Tongue (tissue), 1 donor: ENCODE measurements at regions not wholly inside any gene's neighbourhood (a gene's known extent, or its start where the extent isn't known, plus 50 kb on each side); places are given as distances from the start of the nearest gene placed in this dataset.
A peak's percentile ranks its signal among the peaks of the same experiment; 100 is the strongest.
"Not testable (repeated sequence)": the region's sequence is repeated elsewhere in the genome, so short reads cannot be mapped to it uniquely, and the experiment has no call there.

ENCODE experiments used
- DNase-seq: peaks from one replicate; pipeline ENCODE4 v3.0.0-alpha.2; 2015

DNA sequence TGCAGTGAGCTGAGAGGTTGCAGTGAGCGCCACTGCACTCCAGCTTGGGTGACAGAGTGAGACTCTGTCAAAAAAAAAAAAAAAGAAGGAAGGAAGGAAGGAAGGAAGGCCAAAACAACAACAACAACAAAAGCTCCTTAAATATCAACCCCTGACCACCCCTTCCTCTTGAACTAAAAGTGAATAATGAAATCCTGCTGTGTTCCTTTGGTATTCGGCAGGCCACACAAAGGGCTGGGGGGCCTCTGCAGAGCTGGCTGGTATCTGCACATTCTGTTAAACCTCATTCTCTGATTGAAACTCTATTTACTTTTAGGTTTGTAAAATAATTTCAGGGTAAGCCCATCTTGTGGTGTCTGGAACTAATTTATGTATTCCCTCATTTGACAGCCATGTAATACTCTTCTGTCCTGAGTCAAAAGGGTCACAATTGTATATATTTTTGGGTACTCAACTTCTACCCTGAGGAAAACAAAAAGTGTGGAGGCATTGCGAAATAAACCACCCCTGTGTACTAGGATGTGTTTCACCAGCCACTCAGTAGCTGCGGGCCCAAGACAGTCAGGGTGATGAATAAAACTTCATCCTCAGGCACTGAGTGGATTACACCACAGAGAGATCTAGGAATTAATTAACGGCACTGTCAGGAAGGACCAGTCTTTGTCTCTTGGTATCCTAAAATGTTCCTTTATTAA is 446.4 kb upstream of the PFKP start:
- no peak for DNase-seq

DNA sequence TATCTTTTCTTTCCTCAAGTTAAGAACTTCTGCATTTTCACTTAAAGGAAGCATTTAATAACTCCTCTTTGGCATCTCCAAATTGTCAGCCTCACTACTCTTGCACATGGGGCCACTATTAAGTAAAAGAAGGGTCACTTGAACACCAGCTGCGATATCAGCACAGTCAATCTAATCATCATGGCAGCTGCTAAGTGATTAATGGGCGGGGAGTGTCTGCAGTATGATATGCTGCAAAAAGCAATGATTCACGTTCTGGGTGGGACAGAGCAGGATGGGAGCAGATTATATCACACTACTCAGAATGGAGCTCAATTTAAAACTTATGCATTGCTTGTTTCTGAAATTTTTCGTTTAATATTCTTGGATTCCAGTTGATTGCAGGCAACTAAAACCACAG is 447.4 kb upstream of the PFKP start:
- peak; percentile 13 for DNase-seq

DNA sequence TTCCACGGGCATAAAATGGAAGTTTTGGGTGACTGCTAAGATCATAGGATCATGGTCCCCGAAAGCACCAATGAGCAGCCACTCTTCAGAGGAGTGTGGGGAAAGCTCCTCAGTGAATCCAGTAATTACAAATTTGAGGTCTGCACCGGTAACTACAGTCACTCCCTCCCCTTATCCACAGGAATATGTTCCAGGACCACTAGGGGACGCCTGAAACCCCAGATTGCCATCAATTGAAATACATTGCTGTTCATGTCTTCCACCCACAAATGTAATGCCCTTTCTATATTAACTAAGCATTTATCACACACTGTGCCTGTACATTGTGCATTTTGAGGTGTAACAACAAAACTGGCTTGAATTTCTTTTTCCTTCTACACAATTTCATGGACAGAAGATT is 447.9 kb upstream of the PFKP start:
- DNase-seq = peak; percentile 61

DNA sequence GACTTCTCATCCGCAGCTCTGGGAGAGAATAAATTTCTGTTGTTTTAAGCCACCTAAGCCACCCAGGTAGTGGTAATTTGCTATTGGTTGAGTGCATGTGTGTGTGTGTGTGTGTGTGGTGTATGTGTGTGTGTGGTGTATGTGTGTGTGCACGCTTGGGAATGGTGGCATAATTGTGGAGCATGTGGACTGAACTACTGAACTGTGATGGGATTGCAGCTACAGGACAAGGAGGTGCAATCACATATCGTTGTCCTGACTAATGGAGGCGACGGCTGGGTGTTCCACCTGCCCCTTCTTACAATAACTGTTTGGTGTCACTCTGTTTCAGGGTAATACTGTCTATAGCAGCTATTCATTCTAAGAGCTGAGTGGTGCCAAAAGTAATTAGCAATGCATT is 448.7 kb upstream of the PFKP start:
- DNase-seq = peak; percentile 6

DNA sequence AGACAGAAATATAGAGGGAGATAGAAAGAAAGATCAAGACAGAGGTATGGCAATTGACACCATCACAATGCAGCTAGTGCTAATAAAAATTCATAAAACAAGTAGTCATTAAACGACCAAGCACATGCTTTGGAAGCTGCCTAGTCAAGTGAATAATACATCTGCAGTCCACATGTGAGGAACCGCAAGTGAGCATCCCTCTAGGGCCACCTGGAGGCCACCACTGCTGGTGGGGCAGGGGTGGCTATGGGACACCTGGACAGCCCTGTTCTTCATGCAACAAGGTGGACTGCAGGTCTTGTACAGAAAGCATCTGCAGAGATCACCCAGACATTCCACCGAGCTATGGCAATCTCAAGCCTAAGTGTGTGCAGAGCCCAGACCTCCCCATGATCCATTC is 451.1 kb upstream of the PFKP start:
- DNase-seq = no peak

DNA sequence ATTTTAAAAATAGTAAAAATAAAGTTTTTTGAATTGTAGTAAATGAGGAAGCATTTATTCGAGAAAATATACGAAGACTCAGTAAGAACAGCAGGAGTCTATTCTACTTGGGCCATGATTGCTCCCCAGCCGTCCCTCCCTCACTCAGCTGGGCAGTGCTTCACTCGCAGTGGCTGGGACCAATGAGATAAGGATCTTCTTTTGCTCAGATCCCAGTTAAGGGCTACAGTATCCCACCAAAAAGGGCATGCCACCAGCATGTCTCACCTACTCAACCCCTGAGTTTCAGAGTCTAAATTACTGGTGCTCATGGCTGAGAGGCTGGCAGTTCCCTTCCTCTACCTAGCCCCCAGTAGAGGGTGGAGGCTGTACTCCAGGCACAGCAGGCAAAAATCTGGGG is 455.7 kb upstream of the PFKP start:
- DNase-seq = no peak

DNA sequence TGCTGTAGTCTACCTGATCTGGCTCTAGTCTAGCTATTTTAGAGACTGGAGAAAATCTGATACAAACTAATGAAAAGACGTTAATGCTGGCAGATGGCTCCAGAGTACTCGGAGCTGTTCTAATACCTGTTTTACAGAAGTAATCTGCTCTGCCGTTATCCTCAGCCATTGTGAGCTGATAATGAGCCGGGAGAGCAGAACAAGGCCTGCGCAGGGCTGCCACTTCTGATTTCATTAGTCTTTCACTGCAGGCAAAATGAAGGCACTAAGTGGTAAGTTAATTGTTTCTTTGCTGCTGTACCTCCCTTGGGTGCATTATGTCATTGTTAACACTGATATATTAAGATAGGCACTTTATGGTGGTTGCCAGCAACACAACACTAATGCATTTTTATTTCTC is 456.4 kb upstream of the PFKP start:
- peak; percentile 9 for DNase-seq

DNA sequence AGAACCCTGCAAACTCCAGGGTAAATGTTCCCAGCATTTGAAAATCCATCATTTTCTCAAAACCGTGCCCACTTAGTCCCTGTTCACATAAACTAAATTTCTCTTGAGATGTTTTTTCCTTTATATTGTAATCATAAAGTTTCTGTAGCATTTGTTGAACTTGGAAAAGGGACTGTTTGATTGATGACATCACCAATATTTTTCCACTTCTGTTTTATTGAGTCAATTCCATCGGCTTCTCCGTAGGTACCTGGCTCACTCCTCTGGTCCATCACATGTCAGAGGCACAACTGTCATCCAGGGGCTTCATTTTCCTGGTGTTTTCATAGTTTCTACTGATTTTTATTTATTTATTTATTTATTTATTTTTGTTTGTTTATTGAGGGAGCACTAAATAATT is 462.5 kb upstream of the PFKP start:
- DNase-seq = no peak

DNA sequence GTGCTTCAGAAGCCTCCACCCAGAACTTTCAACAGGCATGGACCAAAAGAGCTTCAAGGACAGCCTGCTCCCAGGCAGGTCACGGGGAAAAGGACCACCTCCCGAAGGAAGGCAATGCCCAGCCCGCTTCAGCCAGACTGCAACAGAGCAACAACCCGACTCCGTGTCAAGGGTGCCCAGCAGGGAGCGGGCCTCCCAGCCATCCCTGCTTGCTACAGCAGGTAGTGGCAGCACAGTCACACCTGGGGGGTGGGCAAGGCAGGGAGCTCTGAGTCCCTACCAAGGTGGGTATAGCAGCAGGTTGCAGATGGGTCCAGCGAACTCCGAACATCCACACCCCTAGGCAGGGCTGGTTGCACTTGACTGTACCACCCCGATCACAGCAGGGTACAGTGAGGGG is 467.8 kb upstream of the PFKP start:
- no peak for DNase-seq

DNA sequence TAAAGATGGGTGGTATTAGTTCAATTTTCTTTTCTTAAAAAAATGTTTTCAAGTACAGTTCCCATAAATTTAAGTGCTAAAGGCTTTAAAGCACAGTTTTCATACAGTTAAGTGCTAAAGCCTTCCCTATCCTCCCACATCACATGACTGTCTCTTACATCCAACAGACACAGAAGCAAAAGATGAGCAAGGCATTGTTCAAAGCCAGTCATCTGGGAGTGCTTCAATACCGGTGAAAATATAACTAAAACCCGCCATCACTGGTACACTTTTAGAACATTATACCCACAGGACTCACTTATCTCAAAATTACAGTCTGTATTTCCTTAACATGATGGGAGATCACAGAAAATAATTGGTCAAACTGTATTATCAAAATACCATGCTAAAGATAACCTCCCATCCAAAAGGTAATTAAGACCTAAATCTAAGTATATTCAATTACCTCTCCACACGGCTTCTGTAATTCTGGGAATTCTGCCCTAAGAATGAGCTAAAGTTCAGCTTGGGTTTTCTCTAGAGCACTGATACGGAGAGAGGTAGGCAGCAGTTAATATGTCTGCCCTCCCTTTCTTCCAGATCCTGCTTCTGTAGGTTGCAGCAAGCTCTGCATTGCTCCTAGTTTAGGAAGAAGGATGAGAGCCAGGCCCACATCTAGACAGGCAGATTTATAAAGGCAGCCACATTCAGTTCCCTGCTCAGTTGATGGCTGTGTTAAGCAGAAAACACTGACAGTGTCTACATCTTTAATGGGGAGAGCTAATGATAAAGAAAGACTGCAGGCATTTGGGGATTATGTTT is 474.8 kb upstream of the PFKP start:
- peak; percentile 6 for DNase-seq

DNA sequence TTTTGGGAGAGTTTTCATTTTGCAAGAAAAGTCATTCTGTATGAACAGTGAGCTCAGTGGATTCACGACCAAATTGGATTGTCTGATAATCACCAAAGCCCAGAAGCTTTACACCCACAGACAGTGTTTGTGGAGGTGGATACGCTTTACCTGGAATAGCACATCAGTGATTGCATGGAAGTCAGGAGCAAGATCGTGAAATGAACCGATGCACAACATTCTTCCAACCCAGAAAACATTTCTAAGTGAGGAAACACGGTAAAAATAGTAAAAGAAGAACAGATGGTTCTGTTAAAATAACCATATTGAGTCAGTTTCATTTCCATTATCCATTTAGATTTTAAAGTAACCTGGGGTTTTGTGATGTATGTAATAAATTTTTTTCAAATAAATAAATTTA is 478.2 kb upstream of the PFKP start:
- no peak for DNase-seq

DNA sequence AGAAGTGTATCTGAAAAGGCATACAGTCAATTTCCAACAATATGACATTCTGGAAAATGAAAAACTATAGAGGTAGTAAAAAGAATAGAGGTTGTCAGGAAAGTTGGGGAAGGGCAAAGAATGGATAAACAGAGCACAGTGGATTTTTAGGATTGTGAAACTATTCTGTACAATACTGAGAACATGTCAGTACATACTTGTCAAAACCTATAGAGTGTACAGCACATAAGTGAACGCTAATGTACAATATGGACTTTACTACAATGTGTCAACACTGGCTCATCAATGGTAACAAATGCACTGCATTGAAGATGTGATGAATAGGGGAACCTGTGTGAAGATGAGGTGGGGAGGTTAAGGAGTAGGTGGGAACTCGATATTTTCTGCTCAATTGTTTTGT is 483.0 kb upstream of the PFKP start:
- no peak for DNase-seq

DNA sequence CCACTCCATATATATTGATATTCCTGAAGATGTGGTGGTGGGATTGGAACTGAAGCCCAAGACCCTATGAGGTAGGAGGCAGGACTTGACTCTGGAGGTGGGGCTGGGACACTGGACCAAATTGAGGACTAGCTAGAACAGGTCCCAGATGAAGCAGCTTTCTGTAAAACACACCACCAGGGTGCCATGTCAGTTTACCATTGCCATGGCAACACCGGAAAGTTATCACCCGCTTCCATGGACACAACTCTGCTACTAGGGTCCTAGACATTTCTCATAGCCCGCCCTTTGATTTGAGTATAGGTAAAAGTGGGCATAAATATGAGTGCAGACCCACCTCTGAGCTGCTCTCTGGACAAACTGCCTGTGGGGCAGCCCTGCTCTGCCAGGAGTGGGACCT is 490.5 kb upstream of the PFKP start:
- no peak for DNase-seq

DNA sequence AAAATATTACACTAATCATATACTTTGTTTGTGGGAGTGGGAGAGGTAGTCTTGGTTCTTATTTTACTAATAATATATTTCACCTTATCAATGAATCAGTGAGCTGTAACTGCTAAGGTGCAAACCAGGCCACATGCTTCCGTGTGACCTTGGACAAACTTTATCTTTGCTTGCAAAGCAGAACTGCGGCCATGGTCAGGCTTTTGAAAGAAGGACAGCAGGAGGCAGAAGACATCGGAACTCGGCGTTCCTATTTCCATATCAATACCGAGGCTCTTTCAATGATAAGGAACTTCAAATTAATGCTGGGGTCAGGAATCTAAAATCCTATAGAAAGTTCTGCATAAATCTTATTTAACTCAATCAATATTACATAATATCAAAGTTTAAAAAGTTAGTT is 491.9 kb upstream of the PFKP start:
- DNase-seq = no peak

DNA sequence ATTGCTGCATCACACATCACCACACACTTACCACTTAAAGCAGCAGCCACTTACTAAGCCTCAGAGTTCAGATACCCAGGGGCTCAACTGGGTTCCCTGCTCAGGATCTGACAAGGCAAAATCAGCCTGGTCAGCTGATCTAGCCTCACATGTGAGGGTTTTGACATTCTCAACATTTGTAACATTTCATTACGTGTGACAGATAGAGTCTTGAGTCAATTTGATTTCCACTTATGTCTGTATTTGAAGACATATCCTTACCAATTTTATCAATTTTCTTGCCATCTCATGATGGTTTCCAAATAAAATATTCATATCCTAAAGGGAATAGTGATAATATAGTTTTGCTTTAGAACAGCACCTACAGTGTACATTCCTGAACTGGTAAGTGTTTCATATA is 494.7 kb upstream of the PFKP start:
- no peak for DNase-seq

DNA sequence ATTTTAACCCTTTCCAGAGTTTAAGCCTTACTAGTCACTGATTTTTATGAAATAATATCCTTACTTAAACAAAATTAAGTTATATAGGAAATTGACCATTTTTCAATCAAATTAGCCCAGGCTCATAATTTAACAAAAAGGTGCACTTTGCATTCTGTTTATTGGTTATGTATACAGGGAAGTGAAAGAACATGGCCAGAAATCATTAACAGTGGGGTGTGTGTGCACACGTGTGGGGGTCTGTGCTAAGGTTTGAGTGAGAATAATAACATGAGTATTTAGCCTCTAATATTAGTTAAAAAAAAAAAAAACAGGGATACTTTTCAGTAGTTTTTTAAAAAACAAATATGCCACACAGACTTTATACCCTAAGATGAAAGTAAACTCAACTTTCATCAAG is 510.5 kb upstream of the PFKP start:
- DNase-seq = no peak

DNA sequence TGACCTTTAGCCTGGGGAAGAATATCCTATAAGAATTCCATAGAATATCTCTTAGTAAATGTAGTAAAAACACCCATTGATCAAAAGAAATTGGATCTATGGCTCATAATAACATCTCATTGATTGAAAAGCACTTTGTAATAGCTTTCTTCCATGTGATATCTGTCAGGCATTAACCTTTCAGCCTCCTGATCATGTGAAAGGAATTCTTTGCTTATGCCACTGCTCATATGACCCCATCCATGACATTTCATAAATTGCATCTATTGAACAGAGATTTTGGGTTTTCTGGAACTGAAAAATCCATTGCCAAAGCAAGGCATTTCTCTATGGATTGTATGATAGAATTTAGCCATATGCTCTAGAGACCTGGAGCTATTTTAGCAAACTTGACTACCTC is 519.3 kb upstream of the PFKP start:
- no peak for DNase-seq

DNA sequence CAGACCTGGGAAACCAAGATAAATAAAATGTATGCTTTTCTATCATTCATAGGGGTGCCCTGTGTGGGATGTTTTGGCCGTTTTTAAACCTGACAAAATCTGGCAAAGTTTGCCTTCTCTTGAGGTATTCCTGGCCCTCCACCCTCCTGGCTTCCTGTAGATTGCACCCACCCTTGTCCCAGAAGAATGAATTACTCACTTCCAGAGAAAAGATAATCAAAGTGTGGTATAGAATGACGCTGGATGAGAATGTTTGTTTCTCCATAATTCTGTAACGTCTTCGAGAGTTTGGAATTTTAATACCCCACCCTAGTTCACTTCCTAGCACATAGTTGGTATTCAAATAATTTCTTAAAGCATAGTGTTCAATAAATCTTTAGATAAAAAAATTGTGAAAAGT is 519.7 kb upstream of the PFKP start:
- DNase-seq = no peak

DNA sequence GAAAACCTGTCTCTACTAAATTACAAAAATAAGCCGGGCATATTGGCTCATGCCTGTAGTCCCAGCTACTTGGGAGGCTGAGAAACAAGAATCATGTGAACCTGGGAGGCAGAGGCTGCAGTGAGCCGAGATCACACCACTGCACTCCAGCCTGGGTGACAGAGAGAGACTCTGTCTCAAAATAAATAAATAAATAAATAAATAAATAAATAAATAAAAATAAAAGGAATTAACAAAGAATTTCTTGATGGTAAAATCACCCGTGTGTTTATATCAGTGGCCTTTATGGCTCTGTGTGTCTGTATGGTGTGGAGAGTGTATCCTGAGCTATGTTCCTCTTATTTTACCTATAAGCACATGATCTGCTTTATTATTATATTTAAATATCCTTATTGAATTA is 520.5 kb upstream of the PFKP start:
- DNase-seq = not testable (repeated sequence)

DNA sequence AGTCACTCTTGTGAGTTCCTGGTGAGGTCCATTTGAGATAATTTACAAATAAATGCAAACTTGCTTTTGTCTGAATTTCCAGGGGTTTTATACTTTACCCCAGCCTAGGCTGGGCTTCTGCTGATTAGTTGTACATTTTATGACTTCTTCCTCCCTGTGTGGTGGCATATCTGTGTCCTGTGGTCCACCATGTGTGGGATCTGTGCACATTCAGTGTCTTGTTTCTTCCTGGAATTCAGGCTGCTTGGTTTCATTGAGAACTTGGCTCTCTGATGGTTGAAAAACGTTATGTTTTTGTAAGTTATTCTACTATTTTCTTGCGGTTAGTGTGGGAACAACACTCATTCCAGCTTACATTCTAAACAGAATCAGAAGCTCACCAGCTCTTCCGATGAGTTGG is 523.4 kb upstream of the PFKP start:
- DNase-seq = no peak

DNA sequence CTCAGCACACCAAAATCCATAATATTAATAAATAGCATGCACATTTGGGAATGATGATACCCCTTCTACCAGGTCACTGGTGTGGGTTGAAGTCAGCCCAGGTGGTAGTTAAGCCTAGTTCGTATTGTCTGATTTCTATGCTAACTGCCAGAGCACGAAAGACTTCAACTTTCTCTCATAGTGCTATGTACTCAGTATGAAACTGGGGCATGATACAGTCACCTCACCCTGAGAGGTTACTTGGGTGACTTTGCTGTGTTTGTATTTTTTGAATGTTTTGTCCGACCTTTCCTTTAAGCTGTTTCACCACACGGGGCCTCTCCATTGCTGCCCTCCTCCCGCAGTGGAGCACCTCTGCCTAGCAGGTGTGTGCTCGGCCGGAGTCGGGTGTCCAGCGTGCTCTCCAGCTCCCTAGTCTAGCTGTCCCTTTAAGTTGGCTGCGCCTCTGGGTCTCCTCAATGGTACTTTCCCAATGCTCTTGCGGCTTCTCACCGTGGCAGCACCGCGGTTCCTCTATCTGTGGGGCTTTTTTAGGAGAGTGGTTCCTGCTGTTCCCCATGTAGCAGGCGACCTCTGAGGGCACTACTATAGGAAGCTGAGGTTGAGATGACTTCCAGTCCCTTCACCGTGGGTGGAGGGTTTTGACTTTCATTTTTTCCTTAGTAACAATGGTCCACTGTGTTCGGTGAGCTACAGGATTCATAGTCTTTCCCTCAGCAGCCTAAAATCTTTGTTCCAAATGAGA is 524.0 kb upstream of the PFKP start:
- no peak for DNase-seq

DNA sequence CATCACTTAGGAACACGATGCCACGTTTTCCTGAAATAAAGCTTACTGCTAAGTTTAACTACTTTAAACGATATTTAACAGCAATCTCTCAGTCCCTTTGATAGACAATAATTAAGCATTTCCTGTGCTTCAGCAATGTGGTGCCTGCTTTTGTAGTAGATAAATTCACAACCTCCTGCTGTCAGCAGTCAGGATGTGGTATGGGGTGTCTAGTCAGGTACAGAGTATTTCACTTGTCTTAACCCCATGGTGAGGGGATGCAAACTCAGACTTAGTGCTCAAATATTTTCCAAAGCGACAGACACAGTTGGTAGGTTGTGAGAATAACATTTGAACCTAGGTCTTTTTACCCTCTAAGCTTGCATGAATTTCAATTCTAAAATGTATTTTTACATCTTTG is 526.2 kb upstream of the PFKP start:
- DNase-seq = no peak

DNA sequence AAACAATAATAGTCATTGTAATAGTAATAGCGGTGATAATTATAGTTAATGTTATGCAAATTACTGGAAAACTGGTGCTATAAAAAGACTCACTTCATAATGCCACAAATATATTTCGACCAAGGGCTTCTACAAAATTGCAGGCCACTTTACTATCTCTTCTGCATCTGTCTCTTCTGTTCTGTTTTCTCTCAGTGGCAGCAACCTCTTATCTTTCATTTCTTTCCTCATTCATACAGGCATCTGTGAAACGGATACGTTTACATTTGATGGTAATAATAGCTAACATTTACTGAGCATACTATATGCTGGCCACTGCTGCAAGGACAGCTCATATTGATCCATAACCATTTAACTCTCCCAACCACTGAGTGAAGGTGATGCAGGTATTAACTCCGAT is 537.4 kb upstream of the PFKP start:
- no peak for DNase-seq

DNA sequence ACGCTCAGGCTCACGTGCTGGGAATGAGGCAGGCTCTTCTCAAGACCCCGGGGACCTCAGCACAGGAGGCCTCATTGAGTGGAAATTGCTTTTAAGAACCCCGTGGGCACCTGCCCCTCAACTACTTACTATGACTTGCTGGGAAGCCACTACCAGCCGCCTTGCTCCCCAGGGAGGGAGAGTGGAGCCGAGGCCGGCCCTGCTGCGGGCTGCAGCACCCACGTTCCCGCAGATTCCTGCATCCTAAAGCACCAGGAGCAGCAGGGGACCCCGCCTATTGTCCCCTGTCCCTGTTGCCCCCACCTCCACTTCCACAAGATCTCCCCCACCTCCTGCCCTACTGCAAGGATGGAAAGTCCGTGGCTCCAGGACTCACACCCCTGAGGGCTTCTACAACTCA is 541.6 kb upstream of the PFKP start:
- DNase-seq = no peak
